GM12872 (cell line): ENCODE measurements at regions not wholly inside any gene's neighbourhood (a gene's known extent, or its start where the extent isn't known, plus 50 kb on each side); places are given as distances from the start of the nearest gene placed in this dataset.

Experiments used
- CTCF ChIP-seq: IDR thresholded peaks from 3 replicates; pipeline ENCODE4 v1.5.1; 2011; ENCODE audit warnings: low read depth, mild to moderate bottlenecking, low read length, moderate library complexity; ENCODE audit not compliant: insufficient read depth

- TF ChIP-seq CTCF: no peak
Observed at GRCh38 chr13:34478376-34478775, 463.7 kb upstream of the NBEA start.

DNA sequence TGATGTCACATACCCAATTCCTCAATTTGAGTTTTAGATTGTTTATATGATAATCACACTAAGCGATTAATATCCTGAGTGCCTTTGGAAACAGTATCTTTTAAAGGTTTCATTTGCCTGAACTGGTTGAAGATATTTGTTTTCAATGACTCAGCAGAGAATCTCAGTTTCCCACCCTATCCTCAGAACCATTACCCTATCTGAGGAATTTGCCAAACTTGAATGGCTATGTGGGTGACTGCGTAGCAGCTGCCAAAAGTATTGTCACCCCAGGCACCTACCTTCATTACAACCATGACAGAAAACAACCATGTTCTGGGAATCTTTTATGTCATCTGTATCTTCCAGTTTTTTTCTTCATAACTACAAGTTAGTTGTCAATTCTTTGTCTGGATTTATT, 440.1 kb upstream of the NBEA start:
- TF ChIP-seq CTCF: no peak

GRCh38 chr13:34502621-34503020, 439.4 kb upstream of the NBEA start:
- TF ChIP-seq CTCF: no peak

DNA sequence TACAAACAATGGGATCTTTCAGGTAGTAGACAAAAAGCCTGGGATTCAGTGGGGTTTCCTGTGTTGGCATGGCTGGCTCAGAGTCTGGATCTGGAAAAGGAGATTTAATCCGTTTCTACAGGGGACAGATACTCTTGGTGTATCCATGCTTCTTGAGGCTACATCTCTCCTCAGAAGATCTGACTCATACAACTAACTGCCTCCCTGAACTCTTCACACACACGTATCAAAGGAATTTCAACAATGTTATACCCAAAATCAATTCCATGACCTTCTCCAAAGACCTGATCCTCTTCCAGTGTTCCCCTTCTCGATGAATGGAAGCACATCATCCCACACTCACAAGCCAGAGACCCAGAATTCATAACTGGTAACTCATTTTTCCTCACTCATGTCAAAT, 435.3 kb upstream of the NBEA start:
- no peak for TF ChIP-seq CTCF

DNA sequence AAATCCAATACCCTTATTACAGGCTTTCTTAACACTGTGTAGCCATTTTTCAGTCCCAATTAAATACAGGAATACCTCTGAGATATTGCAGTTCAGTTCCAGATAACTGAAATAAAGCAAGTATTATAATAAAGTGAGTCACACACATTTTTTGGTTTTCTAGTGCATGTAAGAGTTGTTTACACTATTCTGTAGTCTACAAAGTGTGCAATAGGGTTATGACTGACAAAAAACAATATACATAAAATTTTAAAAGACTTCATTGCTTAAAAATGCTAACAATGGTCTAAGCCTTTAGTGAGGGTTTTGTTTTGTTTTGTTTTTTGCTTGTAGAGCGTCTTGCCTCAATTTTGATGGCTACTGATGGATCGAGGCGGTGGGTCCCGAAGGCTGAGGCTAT, 434.4 kb upstream of the NBEA start:
- no peak for TF ChIP-seq CTCF

- TF ChIP-seq CTCF: no peak
Observed at GRCh38 chr13:34512817-34513216, 429.3 kb upstream of the NBEA start.

DNA sequence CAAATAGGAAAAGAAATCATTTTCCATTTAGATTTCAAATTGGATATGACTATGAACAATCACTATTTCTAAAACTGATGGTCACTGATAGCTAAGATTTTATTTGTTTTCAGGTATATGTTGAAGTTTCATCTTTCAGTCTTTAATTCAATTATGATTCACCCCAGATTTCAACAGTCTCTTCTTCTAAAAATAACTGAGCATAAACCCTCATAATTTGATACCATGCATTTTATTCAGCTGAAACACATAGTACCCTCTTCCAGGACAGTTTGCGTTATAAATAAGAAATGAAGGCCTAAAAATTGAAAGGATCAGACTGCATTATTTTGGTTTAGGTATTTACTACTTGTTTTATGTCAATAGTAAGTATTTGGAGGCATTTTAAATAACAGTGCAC, 428.5 kb upstream of the NBEA start:
- TF ChIP-seq CTCF: no peak

DNA sequence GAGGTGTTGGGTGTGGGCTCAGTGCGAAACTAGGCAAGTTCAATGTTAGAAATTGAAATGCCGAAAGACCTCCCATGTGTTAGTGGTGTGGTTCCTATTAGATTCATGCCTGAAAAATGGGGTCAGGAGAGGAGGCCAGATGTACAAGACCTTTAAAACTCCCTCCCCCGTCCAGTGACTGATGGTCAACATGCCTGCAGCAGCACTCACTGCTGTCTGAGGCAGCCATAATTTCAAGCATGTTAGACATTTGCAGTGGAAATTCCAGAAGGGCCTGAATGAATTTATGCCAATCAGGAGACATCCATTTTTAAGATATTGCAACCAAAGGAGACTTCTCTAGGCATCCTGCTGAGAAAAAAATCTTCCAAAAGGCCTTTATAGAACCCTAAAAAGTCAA, 426.9 kb upstream of the NBEA start:
- no peak for TF ChIP-seq CTCF
